ENCODE measurements at regions not wholly inside any gene's neighbourhood (a gene's known extent, or its start where the extent isn't known, plus 50 kb on each side); places are given as distances from the start of the nearest gene placed in this dataset.

DNA sequence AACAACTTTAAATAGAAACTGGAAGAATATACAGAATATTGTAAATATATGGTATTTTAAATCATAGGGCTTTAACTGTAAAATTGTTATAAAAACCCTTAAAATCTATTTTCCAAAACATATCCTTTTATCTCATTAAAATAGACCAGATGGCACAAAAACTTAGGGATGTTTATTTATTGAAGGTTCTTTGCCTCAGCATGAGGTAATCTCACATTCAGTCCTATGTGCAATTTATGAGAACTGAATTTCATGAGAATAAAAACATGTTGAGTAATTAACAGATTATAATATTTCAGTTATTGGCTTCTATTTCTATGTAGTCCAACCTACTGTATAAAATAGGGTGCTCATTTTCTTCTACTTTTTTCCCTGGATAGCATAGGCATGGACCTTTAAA, 329.2 kb upstream of the PRR16 start:
- H3K27me3 ChIP-seq (ENCODE audit: control insufficient read depth, extremely low read depth, insufficient read depth, low read length) = no peaks in the 10 kb centered on the region
- no peak overlapping the region for H3K27ac ChIP-seq (ENCODE audit: control insufficient read depth, insufficient read depth, low read length)
- FAIRE-seq = no peak
- H4K20me1 ChIP-seq (ENCODE audit: control insufficient read depth, extremely low read depth, insufficient read depth, low read length) = no peaks in the 10 kb centered on the region
- H3K4me3 ChIP-seq (ENCODE audit: control insufficient read depth in 2 of 3, extremely low read depth in 1 of 3, insufficient read depth in 2 of 3, low read depth in 1 of 3, low read length in 3 of 3) = no peak overlapping the region
- H2AFZ ChIP-seq (ENCODE audit: control insufficient read depth, low read length) = no peak overlapping the region
- H3K9me1 ChIP-seq (ENCODE audit: control insufficient read depth, extremely low read depth, insufficient read depth, low read length) = no peaks in the 10 kb centered on the region
- TF ChIP-seq EZH2 (IDR thresholded peaks at IDR 0.05; ENCODE audit: low read length) = no peak
- TF ChIP-seq, protein P1, sequence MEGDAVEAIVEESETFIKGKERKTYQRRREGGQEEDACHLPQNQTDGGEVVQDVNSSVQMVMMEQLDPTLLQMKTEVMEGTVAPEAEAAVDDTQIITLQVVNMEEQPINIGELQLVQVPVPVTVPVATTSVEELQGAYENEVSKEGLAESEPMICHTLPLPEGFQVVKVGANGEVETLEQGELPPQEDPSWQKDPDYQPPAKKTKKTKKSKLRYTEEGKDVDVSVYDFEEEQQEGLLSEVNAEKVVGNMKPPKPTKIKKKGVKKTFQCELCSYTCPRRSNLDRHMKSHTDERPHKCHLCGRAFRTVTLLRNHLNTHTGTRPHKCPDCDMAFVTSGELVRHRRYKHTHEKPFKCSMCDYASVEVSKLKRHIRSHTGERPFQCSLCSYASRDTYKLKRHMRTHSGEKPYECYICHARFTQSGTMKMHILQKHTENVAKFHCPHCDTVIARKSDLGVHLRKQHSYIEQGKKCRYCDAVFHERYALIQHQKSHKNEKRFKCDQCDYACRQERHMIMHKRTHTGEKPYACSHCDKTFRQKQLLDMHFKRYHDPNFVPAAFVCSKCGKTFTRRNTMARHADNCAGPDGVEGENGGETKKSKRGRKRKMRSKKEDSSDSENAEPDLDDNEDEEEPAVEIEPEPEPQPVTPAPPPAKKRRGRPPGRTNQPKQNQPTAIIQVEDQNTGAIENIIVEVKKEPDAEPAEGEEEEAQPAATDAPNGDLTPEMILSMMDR (optimal IDR thresholded peaks at IDR 0.05 in 1 of 3, IDR thresholded peaks at IDR 0.05 in 1 of 3, conservative IDR thresholded peaks at IDR 0.05 in 1 of 3; ENCODE audit: extremely low read depth in 1 of 3, insufficient read depth in 2 of 3, low read length in 3 of 3) = no peak
- no peak overlapping the region for H3K4me2 ChIP-seq (ENCODE audit: control insufficient read depth, extremely low read depth, insufficient read depth, low read depth, low read length)
- H3K79me2 ChIP-seq (ENCODE audit: control insufficient read depth, insufficient read depth, low read length) = no peaks in the 10 kb centered on the region
- no peaks in the 10 kb centered on the region for H3K9me3 ChIP-seq (ENCODE audit: control insufficient read depth, low read depth, low read length)
- dilution Hi-C loops (cut with MboI; ENCODE audit: extremely low pct_ligation_motif_present, low sequenced_read_pairs) = no loop called here
- no peak for DNase-seq (ENCODE audit: low read depth, low spot score)
- no peaks in the 10 kb centered on the region for H3K4me1 ChIP-seq (ENCODE audit: control insufficient read depth, extremely low read depth, insufficient read depth, low read length)
- H3K36me3 ChIP-seq (ENCODE audit: control insufficient read depth in 2 of 2, extremely low read depth in 1 of 2, insufficient read depth in 2 of 2, low read length in 2 of 2) = no peaks in the 10 kb centered on the region
- H3K9ac ChIP-seq (ENCODE audit: control insufficient read depth, extremely low read depth, insufficient read depth, low read length) = no peak overlapping the region

DNA sequence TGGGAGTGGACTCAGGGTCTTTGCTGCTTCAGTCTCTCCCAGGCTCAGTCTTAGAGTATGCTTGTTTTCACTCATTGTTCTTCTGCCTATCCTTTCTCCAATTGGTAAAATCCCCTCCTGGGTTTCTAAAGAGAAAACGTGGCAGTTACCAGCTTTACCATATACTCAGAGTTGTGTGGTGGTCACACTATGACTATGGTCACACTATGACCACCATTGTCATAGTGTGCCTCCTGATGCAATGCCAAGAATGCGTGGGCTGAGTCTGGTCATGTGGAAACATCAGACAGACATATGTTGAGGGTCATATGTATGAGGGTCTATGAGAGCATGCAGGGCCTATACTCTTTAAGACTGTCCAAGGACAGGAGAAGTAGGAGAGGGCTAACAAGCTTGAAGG, 326.5 kb upstream of the PRR16 start:
- no peak overlapping the region for H3K4me2 ChIP-seq (ENCODE audit: control insufficient read depth, extremely low read depth, insufficient read depth, low read depth, low read length)
- no peak overlapping the region for H3K4me3 ChIP-seq (ENCODE audit: control insufficient read depth in 2 of 3, extremely low read depth in 1 of 3, insufficient read depth in 2 of 3, low read depth in 1 of 3, low read length in 3 of 3)
- H3K4me1 ChIP-seq (ENCODE audit: control insufficient read depth, extremely low read depth, insufficient read depth, low read length) = no peaks in the 10 kb centered on the region
- no peak overlapping the region for H3K27ac ChIP-seq (ENCODE audit: control insufficient read depth, insufficient read depth, low read length)
- no peaks in the 10 kb centered on the region for H3K27me3 ChIP-seq (ENCODE audit: control insufficient read depth, extremely low read depth, insufficient read depth, low read length)
- no peak overlapping the region for H2AFZ ChIP-seq (ENCODE audit: control insufficient read depth, low read length)
- no peak for TF ChIP-seq EZH2 (IDR thresholded peaks at IDR 0.05; ENCODE audit: low read length)
- TF ChIP-seq, protein P1 (optimal IDR thresholded peaks at IDR 0.05 in 1 of 3, IDR thresholded peaks at IDR 0.05 in 1 of 3, conservative IDR thresholded peaks at IDR 0.05 in 1 of 3; ENCODE audit: extremely low read depth in 1 of 3, insufficient read depth in 2 of 3, low read length in 3 of 3) = no peak
- FAIRE-seq (no peak), DNase-seq (ENCODE audit: low read depth, low spot score) (no peak)
- H3K9me1 ChIP-seq (ENCODE audit: control insufficient read depth, extremely low read depth, insufficient read depth, low read length) = no peaks in the 10 kb centered on the region
- dilution Hi-C loops (cut with MboI; ENCODE audit: extremely low pct_ligation_motif_present, low sequenced_read_pairs) = no loop called here
- H4K20me1 ChIP-seq (ENCODE audit: control insufficient read depth, extremely low read depth, insufficient read depth, low read length) = no peaks in the 10 kb centered on the region
- H3K9ac ChIP-seq (ENCODE audit: control insufficient read depth, extremely low read depth, insufficient read depth, low read length) = no peak overlapping the region
- no peaks in the 10 kb centered on the region for H3K9me3 ChIP-seq (ENCODE audit: control insufficient read depth, low read depth, low read length)
- H3K79me2 ChIP-seq (ENCODE audit: control insufficient read depth, insufficient read depth, low read length) = no peaks in the 10 kb centered on the region
- H3K36me3 ChIP-seq (ENCODE audit: control insufficient read depth in 2 of 2, extremely low read depth in 1 of 2, insufficient read depth in 2 of 2, low read length in 2 of 2) = no peaks in the 10 kb centered on the region
